Right lobe of liver (tissue), 4 donors: ENCODE measurements at regions not wholly inside any gene's neighbourhood (a gene's known extent, or its start where the extent isn't known, plus 50 kb on each side); places are given as distances from the start of the nearest gene placed in this dataset.

Experiments used
- POLR2A ChIP-seq: fragments of 450-650 bp; IDR thresholded peaks from one replicate; pipeline ENCODE4 v1.6.1; 2017; ENCODE audit warnings: antibody characterized with exemption, mild to moderate bottlenecking
- TF ChIP-seq, protein P1 (sequence below), 4 donors: fragments of 200-600 bp in 3 of 4; fragments of 450-650 bp in 1 of 4; IDR thresholded peaks; one replicate each; pipeline versions ENCODE4 v1.5.1 to v1.8.0; 2016 to 2022; ENCODE audit warnings: antibody characterized with exemption in 4 of 4, mild to moderate bottlenecking in 2 of 4
- donor health status: DM: no; HTN: no; CAD: no.
- donor health status: DM: no; HTN: no; CAD: no.
- donor health status: DM: no; HTN: yes; CAD: no.

DNA sequence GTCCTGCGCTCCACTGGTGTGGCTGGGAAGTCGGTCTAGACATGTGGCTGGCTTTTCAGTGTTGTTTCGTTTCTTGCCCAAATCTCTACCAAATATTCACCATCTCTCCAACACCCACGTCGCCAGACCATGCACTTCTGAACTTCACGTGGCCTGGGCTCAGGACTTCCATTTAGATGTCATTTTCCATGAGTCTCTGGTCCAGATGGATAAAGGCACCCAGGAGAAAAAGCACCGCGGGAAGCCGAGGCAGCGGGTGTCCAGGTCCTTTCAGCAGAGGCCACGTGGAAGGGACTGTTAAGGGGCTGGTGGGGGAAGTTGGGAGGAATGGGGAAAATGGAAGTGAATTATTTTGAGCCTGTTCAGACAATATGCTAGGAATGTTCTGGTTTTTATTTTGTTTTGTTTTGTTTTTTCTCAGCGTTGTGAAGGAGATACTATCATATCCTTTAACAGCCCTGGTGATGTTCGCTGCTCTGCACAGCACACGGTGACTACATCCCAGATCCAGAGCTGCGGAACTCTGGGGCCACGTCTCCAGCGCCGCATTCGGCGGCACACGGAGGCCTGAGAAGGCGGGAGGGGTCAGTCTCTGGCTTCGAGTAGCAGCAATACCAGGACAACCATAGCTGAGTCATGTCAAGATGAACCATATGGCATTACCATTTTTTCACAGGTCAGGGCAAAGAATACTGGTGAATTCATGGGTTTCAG lies 230.3 kb downstream of the THBS2 start:
- TF ChIP-seq, protein P1, sequence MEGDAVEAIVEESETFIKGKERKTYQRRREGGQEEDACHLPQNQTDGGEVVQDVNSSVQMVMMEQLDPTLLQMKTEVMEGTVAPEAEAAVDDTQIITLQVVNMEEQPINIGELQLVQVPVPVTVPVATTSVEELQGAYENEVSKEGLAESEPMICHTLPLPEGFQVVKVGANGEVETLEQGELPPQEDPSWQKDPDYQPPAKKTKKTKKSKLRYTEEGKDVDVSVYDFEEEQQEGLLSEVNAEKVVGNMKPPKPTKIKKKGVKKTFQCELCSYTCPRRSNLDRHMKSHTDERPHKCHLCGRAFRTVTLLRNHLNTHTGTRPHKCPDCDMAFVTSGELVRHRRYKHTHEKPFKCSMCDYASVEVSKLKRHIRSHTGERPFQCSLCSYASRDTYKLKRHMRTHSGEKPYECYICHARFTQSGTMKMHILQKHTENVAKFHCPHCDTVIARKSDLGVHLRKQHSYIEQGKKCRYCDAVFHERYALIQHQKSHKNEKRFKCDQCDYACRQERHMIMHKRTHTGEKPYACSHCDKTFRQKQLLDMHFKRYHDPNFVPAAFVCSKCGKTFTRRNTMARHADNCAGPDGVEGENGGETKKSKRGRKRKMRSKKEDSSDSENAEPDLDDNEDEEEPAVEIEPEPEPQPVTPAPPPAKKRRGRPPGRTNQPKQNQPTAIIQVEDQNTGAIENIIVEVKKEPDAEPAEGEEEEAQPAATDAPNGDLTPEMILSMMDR (IDR thresholded peaks at IDR 0.05), result no peak
- no peak for TF ChIP-seq POLR2A
